HL-60 (cell line): ENCODE measurements at regions not wholly inside any gene's neighbourhood (a gene's known extent, or its start where the extent isn't known, plus 50 kb on each side); places are given as distances from the start of the nearest gene placed in this dataset.

Experiments
- DNase-seq, 2 experiments: peaks; one replicate each; pipeline ENCODE4 v3.0.0-alpha.2; 2010 to 2020; ENCODE audit warnings: low read depth in 1 of 2, low spot score in 1 of 2
- H3K27ac ChIP-seq: fragments of 250-450 bp; sonication (Bioruptor Pico); replicated peaks from 2 replicates; pipeline ENCODE4 v1.5.1; 2020; ENCODE audit warnings: mild to moderate bottlenecking, moderate library complexity
- H3K27me3 ChIP-seq: fragments of 250-450 bp; sonication (Bioruptor Pico); 2 replicates; pipeline ENCODE4 v1.5.1; 2021; ENCODE audit warnings: mild to moderate bottlenecking, moderate library complexity; ENCODE audit not compliant: insufficient read depth, poor library complexity, severe bottlenecking
- H3K4me3 ChIP-seq: replicated peaks from 2 replicates; pipeline ENCODE4 v1.5.1; 2011; ENCODE audit warnings: mild to moderate bottlenecking, control low read depth, low read length; ENCODE audit not compliant: insufficient read depth
- CTCF ChIP-seq: IDR thresholded peaks from one replicate; pipeline ENCODE4 v1.5.1; 2011; ENCODE audit warnings: low read length, control low read depth, inconsistent platforms; ENCODE audit not compliant: insufficient read depth
- GABPA ChIP-seq: IDR thresholded peaks from 2 replicates; pipeline ENCODE4 v1.6.1; 2012; ENCODE audit warnings: low read depth
- POLR2AphosphoS5 ChIP-seq: IDR thresholded peaks from 2 replicates; pipeline ENCODE4 v1.6.1; 2012; ENCODE audit warnings: low read depth
- REST ChIP-seq: IDR thresholded peaks from 2 replicates; pipeline ENCODE4 v1.6.1; 2012; ENCODE audit warnings: low read depth; ENCODE audit not compliant: insufficient replicate concordance
- SPI1 ChIP-seq: IDR thresholded peaks from 2 replicates; pipeline ENCODE4 v1.6.1; 2012; ENCODE audit warnings: low read depth, mild to moderate bottlenecking, borderline replicate concordance

GRCh38 chr3:159280386-159281191, 478.7 kb downstream of the MFSD1 start:
- TF ChIP-seq CTCF, result no peak
- TF ChIP-seq REST, result no peak
- no peak for TF ChIP-seq GABPA
- no peak for TF ChIP-seq SPI1
- TF ChIP-seq POLR2AphosphoS5, result no peak
- no peaks in the 10 kb centered on the region for H3K27me3 ChIP-seq
- H3K4me3 ChIP-seq, result no peak overlapping the region
- H3K27ac ChIP-seq, result no peak overlapping the region
- no peak for DNase-seq

- TF ChIP-seq CTCF, result no peak
- TF ChIP-seq REST, result no peak
- TF ChIP-seq POLR2AphosphoS5, result no peak
- no peak for TF ChIP-seq GABPA
- TF ChIP-seq SPI1, result no peak
- no peak overlapping the region for H3K27ac ChIP-seq
Observed at GRCh38 chr3:159293493-159293892, 491.6 kb downstream of the MFSD1 start.

GRCh38 chr3:159301961-159302360, 500.1 kb downstream of the MFSD1 start:
- no peak overlapping the region for H3K4me3 ChIP-seq
- H3K27me3 ChIP-seq, result no peaks in the 10 kb centered on the region
- no peak overlapping the region for H3K27ac ChIP-seq
- no peak for DNase-seq
- TF ChIP-seq REST (no peak), CTCF (no peak), SPI1 (no peak), GABPA (no peak)

More at GRCh38 chr3:159293493-159293892, 491.6 kb downstream of the MFSD1 start:
- Histone ChIP-seq H3K27me3 (no peaks in the 10 kb centered on the region), H3K4me3 (no peak overlapping the region)
- no peak for DNase-seq
